HG02938 (cell line): ENCODE measurements at regions not wholly inside any gene's neighbourhood (a gene's known extent, or its start where the extent isn't known, plus 50 kb on each side); places are given as distances from the start of the nearest gene placed in this dataset.
"Not testable (repeated sequence)": the region's sequence is repeated elsewhere in the genome, so short reads cannot be mapped to it uniquely, and the experiment has no call there.

Source experiments
- ATAC-seq: cut with Tn5 transposase; IDR thresholded peaks from one replicate; pipeline ENCODE4 v1.9.1; 2021; ENCODE audit warnings: mild to moderate bottlenecking, moderate library complexity; ENCODE audit not compliant: unreplicated experiment

GRCh38 chr1:81547261-81547911 is 253.3 kb upstream of the ADGRL2 start:
- ATAC-seq = no peak

GRCh38 chr1:81545734-81546133 is 255.0 kb upstream of the ADGRL2 start:
- ATAC-seq = no peak

GRCh38 chr1:81543764-81544163 is 257.0 kb upstream of the ADGRL2 start:
- ATAC-seq = no peak

- no peak for ATAC-seq
Observed at GRCh38 chr1:81542196-81542595, 258.5 kb upstream of the ADGRL2 start.

GRCh38 chr1:81540216-81540615 is 260.5 kb upstream of the ADGRL2 start:
- ATAC-seq = no peak

GRCh38 chr1:81529014-81529413 is 271.7 kb upstream of the ADGRL2 start:
- no peak for ATAC-seq

GRCh38 chr1:81525085-81525484 is 275.6 kb upstream of the ADGRL2 start:
- no peak for ATAC-seq

- ATAC-seq = no peak
Observed at GRCh38 chr1:81519987-81520386, 280.7 kb upstream of the ADGRL2 start.

- no peak for ATAC-seq
Observed at GRCh38 chr1:81517987-81518386, 282.7 kb upstream of the ADGRL2 start.

GRCh38 chr1:81513796-81514354 is 286.9 kb upstream of the ADGRL2 start:
- ATAC-seq = no peak

- ATAC-seq = no peak
Observed at GRCh38 chr1:81512252-81513003, 288.3 kb upstream of the ADGRL2 start.

GRCh38 chr1:81511281-81511680 is 289.5 kb upstream of the ADGRL2 start:
- ATAC-seq = no peak

- ATAC-seq = no peak
Observed at GRCh38 chr1:81510701-81511100, 290.0 kb upstream of the ADGRL2 start.

- no peak for ATAC-seq
Observed at GRCh38 chr1:81509594-81509993, 291.1 kb upstream of the ADGRL2 start.

- no peak for ATAC-seq
Observed at GRCh38 chr1:81506699-81507098, 294.0 kb upstream of the ADGRL2 start.

GRCh38 chr1:81505831-81506230 is 294.9 kb upstream of the ADGRL2 start:
- ATAC-seq = peak; percentile 92

- ATAC-seq = not testable (repeated sequence)
Observed at GRCh38 chr1:81504820-81505219, 295.9 kb upstream of the ADGRL2 start.

- not testable (repeated sequence) for ATAC-seq
Observed at GRCh38 chr1:81502705-81503104, 298.0 kb upstream of the ADGRL2 start.

GRCh38 chr1:81501485-81501884 is 299.2 kb upstream of the ADGRL2 start:
- not testable (repeated sequence) for ATAC-seq

- no peak for ATAC-seq
Observed at GRCh38 chr1:81499487-81499886, 301.2 kb upstream of the ADGRL2 start.

GRCh38 chr1:81498471-81499462 is 302.0 kb upstream of the ADGRL2 start:
- ATAC-seq = no peak
